ENCODE measurements at regions not wholly inside any gene's neighbourhood (a gene's known extent, or its start where the extent isn't known, plus 50 kb on each side); places are given as distances from the start of the nearest gene placed in this dataset. TPM values are rescaled to one million over a fixed set of nuclear protein-coding genes. Genes with fewer than 3 reads are reported as not detected.

DNA sequence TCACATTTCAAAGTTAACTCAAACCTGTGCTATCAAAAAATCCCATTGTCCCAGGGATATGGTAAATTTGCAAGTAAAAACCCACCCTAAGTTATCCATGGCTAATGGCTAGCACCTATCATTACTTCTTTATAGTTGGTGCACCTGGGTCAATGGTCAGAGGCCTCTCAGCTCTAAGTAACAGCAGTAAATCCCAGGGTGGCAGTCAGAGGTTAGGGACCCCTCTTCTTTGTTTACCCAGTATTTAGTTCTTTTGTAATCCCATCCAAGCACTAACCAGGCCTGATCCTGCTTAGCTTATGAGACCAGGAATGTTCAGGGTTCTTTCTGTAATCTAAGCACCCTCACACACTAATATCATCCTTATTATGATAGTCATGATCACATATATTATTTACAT, 52.1 kb upstream of the WWC1 start:
- Histone ChIP-seq H3K27me3 (ENCODE audit: control insufficient read depth in 2 of 2, insufficient read depth in 2 of 2, low read length in 2 of 2) (no peaks in the 10 kb centered on the region), H2AFZ (ENCODE audit: low read depth, low read length) (no peak overlapping the region), H3K9me1 (replicated peaks; ENCODE audit: control insufficient read depth, extremely low read depth, insufficient read depth, low read length) (no peaks in the 10 kb centered on the region), H3K4me1 (ENCODE audit: control insufficient read depth, extremely low read depth, insufficient read depth, low read length) (peaks cover 2% of the 10 kb centered on the region), H3K9ac (replicated peaks; ENCODE audit: extremely low read depth, insufficient read depth, low read length) (no peak overlapping the region), H3K9me3 (replicated peaks; ENCODE audit: control insufficient read depth, insufficient read depth, low read length) (no peaks in the 10 kb centered on the region), H3K79me2 (ENCODE audit: control insufficient read depth, insufficient read depth, low read length) (no peaks in the 10 kb centered on the region), H3K36me3 (ENCODE audit: control insufficient read depth in 2 of 2, extremely low read depth in 1 of 2, insufficient read depth in 2 of 2, low read length in 2 of 2) (no peaks in the 10 kb centered on the region), H3K27ac (ENCODE audit: insufficient read depth, low read depth, low read length) (no peak overlapping the region), H3K4me3 (replicated peaks in 1 of 3; ENCODE audit: insufficient read depth in 1 of 3, low read depth in 1 of 3, low read length in 3 of 3) (no peak overlapping the region), H3K4me2 (ENCODE audit: insufficient read depth, low read length) (no peak overlapping the region), H4K20me1 (replicated peaks; ENCODE audit: control insufficient read depth, extremely low read depth, insufficient read depth, low read length) (no peaks in the 10 kb centered on the region)
- no peak for FAIRE-seq
- intact Hi-C loops (cut with micrococcal nuclease), result no loop called here
- POLR2A ChIA-PET, result no interaction called here
- CTCF ChIA-PET, result no interaction called here
- no peak for DNase-seq (ENCODE audit: low read depth, low spot score)
- no TSS peak for BruUV-seq (replicated peaks)
- dilution Hi-C loops (cut with MboI; ENCODE audit: extremely low pct_ligation_motif_present, low sequenced_read_pairs), result no loop called here
- TF ChIP-seq EZH2 (IDR thresholded peaks at IDR 0.05; ENCODE audit: borderline replicate concordance, low read depth, low read length, severe bottlenecking) (no peak), JUN (IDR thresholded peaks at IDR 0.05; ENCODE audit: borderline replicate concordance, insufficient read depth, insufficient read length, low read depth) (no peak), FOS (IDR thresholded peaks at IDR 0.05; ENCODE audit: borderline replicate concordance, insufficient read depth, low read length) (no peak), MYC (IDR thresholded peaks at IDR 0.05; ENCODE audit: low read depth, low read length) (no peak), POLR2AphosphoS5 (IDR thresholded peaks at IDR 0.05; ENCODE audit: insufficient read depth, low read depth, low read length) (no peak), GATA2 (IDR thresholded peaks at IDR 0.05; ENCODE audit: insufficient read depth, insufficient read length, low read depth, low read length) (no peak), POLR2A (IDR thresholded peaks at IDR 0.05; ENCODE audit: low read depth, low read length) (no peak)
- TF ChIP-seq, protein P1, sequence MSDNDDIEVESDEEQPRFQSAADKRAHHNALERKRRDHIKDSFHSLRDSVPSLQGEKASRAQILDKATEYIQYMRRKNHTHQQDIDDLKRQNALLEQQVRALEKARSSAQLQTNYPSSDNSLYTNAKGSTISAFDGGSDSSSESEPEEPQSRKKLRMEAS (IDR thresholded peaks at IDR 0.05; ENCODE audit: insufficient read depth, insufficient read length), result no peak
- TF ChIP-seq, protein P2, sequence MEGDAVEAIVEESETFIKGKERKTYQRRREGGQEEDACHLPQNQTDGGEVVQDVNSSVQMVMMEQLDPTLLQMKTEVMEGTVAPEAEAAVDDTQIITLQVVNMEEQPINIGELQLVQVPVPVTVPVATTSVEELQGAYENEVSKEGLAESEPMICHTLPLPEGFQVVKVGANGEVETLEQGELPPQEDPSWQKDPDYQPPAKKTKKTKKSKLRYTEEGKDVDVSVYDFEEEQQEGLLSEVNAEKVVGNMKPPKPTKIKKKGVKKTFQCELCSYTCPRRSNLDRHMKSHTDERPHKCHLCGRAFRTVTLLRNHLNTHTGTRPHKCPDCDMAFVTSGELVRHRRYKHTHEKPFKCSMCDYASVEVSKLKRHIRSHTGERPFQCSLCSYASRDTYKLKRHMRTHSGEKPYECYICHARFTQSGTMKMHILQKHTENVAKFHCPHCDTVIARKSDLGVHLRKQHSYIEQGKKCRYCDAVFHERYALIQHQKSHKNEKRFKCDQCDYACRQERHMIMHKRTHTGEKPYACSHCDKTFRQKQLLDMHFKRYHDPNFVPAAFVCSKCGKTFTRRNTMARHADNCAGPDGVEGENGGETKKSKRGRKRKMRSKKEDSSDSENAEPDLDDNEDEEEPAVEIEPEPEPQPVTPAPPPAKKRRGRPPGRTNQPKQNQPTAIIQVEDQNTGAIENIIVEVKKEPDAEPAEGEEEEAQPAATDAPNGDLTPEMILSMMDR (IDR thresholded peaks at IDR 0.05; ENCODE audit: extremely low read depth in 1 of 2, insufficient read depth in 1 of 2, low read depth in 1 of 2, low read length in 2 of 2), result no peak

Small RNA genes lying in the stretch of these regions (small RNA-seq; reads per million reads assigned to genes)
- gene AC026403.1 (ENCODE audit: insufficient read depth, insufficient read length, low read depth, low replicate concordance), result not detected
- gene RF00561 (ENCODE audit: insufficient read depth, insufficient read length, low read depth, low replicate concordance), result not detected
- gene RN7SKP60 (ENCODE audit: insufficient read depth, insufficient read length, low read depth, low replicate concordance), result not detected
- not detected for gene RNU6-168P (ENCODE audit: insufficient read depth, insufficient read length, low read depth, low replicate concordance)
- not detected for gene RNU6-209P (ENCODE audit: insufficient read depth, insufficient read length, low read depth, low replicate concordance)

Data from endothelial cell of umbilical vein (primary cell).